ENCODE measurements at regions not wholly inside any gene's neighbourhood (a gene's known extent, or its start where the extent isn't known, plus 50 kb on each side); places are given as distances from the start of the nearest gene placed in this dataset.

- TF ChIP-seq POLR2A (IDR thresholded peaks at IDR 0.05) (no peak), CTCF (IDR thresholded peaks at IDR 0.05) (no peak), POLR2AphosphoS5 (IDR thresholded peaks at IDR 0.05; ENCODE audit: insufficient read depth in 1 of 2, low read depth in 1 of 2) (no peak)
Observed at GRCh38 chr9:108045851-108046250, 556.3 kb upstream of the KLF4 start.

All from vagina (tissue), 2 donors.